Upper lobe of right lung (tissue), 1 donor: ENCODE measurements at regions not wholly inside any gene's neighbourhood (a gene's known extent, or its start where the extent isn't known, plus 50 kb on each side); places are given as distances from the start of the nearest gene placed in this dataset.

ENCODE experiments used
- ATAC-seq: fragments of 200-7000 bp; cut with Tn5 transposase; one replicate; pipeline ENCODE4 v1.9.1; 2020; ENCODE audit warnings: mild to moderate bottlenecking, moderate library complexity
- DNase-seq: peaks from one replicate; pipeline ENCODE4 v3.0.0-alpha.2; 2020
- H3K27ac ChIP-seq: fragments of 200-600 bp; one replicate; pipeline ENCODE4 v1.8.0; 2022
- H3K27me3 ChIP-seq: fragments of 200-600 bp; one replicate; pipeline ENCODE4 v1.8.0; 2022; ENCODE audit warnings: mild to moderate bottlenecking
- H3K36me3 ChIP-seq: fragments of 200-600 bp; one replicate; pipeline ENCODE4 v1.8.0; 2022
- H3K4me1 ChIP-seq: fragments of 200-600 bp; one replicate; pipeline ENCODE4 v1.8.0; 2022
- H3K4me3 ChIP-seq: fragments of 200-600 bp; one replicate; pipeline ENCODE4 v1.8.0; 2022; ENCODE audit warnings: mild to moderate bottlenecking
- H3K9me3 ChIP-seq: fragments of 200-600 bp; one replicate; pipeline ENCODE4 v1.8.0; 2022
- intact Hi-C: fragments of 100-400 bp; cut with DNase I; formaldehyde crosslinking; loops from one replicate; pipeline ENCODE4 v1.11.0; 2022
- TF ChIP-seq, protein P1 (sequence below): fragments of 200-600 bp; IDR thresholded peaks from one replicate; pipeline ENCODE4 v1.8.0; 2022; ENCODE audit warnings: antibody characterized with exemption
- donor health status: DM: no; HTN: yes; CAD: no; lungs with severe emphysema.

DNA sequence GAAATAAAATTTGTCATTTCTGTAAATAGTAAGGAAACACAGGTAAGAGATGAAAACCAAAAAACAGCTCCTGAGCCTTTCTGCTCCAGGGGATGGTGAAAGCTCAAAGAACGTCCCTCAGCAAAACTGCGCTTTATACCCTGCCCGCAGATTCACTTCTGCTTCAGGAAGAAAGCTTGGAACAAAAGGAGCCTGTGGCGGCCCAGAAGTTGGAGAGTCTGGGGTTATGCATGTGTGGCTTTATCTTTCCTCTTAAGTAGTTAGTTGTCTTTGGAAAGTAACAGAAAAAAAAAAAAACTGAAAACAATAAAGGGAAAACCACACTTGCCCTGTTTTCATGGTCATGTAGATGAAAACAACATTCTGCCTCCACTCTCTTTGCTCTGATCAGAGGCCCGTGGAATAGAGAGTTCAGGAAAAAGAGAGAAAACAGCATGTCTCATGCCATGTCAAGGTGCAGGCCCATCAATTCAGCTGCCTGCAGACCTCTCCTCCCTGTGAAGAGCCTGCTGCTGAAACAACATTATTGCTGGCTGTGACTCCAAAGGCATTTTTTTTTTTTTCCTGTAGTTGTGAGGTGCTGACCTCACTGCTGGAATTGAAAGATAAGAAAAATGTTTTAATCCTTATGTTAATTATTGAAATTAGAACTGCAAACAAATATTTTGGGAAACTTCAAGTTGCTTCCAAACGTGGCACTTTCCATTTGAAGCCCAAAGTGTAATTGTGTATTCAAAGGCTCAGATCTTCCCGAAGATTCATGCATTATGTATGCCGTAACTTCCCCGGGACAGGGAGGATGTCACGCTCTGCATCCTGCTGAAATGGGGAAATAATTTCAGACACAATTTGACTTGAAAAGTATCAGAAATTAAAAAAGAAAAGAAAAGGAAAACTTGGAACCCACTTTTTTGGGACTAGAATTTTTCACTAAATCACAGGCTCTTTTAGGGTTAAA is 108.4 kb upstream of the ZNF385D start:
- Histone ChIP-seq H3K4me1 (no peaks in the 10 kb centered on the region), H3K27ac (no peak overlapping the region), H3K36me3 (no peaks in the 10 kb centered on the region), H3K27me3 (no peaks in the 10 kb centered on the region), H3K4me3 (no peak overlapping the region), H3K9me3 (no peaks in the 10 kb centered on the region)
- DNase-seq (no peak), ATAC-seq (no peak)
- TF ChIP-seq, protein P1, sequence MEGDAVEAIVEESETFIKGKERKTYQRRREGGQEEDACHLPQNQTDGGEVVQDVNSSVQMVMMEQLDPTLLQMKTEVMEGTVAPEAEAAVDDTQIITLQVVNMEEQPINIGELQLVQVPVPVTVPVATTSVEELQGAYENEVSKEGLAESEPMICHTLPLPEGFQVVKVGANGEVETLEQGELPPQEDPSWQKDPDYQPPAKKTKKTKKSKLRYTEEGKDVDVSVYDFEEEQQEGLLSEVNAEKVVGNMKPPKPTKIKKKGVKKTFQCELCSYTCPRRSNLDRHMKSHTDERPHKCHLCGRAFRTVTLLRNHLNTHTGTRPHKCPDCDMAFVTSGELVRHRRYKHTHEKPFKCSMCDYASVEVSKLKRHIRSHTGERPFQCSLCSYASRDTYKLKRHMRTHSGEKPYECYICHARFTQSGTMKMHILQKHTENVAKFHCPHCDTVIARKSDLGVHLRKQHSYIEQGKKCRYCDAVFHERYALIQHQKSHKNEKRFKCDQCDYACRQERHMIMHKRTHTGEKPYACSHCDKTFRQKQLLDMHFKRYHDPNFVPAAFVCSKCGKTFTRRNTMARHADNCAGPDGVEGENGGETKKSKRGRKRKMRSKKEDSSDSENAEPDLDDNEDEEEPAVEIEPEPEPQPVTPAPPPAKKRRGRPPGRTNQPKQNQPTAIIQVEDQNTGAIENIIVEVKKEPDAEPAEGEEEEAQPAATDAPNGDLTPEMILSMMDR, result no peak
- intact Hi-C loops, result no loop called here

DNA sequence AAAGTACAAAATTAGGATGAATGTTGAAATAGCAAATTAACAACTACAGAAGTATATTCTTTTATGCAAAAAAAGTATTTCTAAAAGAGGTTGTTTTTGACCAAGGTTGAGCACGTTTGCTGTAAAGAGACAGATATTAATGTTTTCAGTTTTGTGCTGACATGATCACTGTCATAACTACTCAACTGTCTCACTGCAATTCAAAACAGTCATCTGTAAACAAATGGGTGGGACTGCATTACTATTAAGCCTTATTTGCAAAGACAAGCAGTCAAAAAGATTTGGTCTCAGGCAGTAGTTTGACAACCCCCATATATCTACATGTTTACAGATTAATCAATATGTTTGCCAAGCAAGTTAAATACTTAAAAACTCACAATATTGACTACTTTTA is 109.1 kb upstream of the ZNF385D start:
- intact Hi-C loops, result no loop called here
- ATAC-seq (no peak), DNase-seq (no peak)
- no peaks in the 10 kb centered on the region for H3K27me3 ChIP-seq
- no peaks in the 10 kb centered on the region for H3K36me3 ChIP-seq
- TF ChIP-seq, protein P1, result no peak
- H3K4me3 ChIP-seq, result no peak overlapping the region
- H3K27ac ChIP-seq, result no peak overlapping the region
- H3K9me3 ChIP-seq, result no peaks in the 10 kb centered on the region
- no peaks in the 10 kb centered on the region for H3K4me1 ChIP-seq

DNA sequence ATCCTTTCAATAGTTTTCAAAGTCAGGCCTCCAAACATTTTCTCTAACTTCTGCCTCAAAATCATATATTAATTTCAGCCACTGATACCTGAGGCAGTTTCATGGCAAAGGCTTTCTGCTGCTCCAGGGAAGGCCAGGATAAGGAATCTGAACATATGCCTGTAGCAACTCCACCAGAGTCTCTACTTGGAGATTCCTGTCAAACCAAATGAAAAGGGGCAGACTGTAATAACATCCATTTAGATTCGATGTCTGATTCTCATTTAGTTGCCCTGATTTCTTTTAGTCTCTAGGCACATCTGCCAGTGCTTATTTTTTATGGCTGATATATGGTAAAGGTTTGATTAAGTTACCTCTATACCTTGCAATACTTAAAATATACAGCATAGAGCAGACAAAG is 109.6 kb upstream of the ZNF385D start:
- Histone ChIP-seq H3K27me3 (no peaks in the 10 kb centered on the region), H3K9me3 (no peaks in the 10 kb centered on the region), H3K4me3 (no peak overlapping the region), H3K27ac (no peak overlapping the region), H3K36me3 (no peaks in the 10 kb centered on the region), H3K4me1 (no peaks in the 10 kb centered on the region)
- ATAC-seq, result no peak
- no peak for DNase-seq
- TF ChIP-seq, protein P1, result no peak
- intact Hi-C loops, result no loop called here

DNA sequence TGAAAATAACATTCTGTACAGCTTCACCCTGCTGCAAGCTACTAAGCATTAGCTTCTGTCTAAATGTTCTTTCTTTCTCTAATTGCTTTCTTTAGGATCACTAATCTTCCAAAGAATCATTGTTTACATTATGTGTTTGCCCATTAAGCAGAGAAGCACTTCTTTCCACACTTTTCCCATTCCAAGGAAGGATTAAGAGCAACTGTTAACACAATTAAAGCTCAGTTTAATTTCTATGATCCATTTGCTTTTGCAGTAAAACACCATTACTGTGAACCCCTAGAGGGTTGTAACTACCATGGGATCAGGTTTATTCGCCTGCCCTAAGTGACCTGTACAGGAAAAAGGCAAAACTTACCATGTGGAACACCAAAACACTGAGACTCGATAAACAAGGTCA is 125.8 kb upstream of the ZNF385D start:
- Histone ChIP-seq H3K27me3 (no peaks in the 10 kb centered on the region), H3K4me3 (no peak overlapping the region), H3K27ac (no peak overlapping the region), H3K36me3 (no peaks in the 10 kb centered on the region), H3K9me3 (no peaks in the 10 kb centered on the region), H3K4me1 (no peaks in the 10 kb centered on the region)
- intact Hi-C loops, result no loop called here
- ATAC-seq (no peak), DNase-seq (no peak)
- TF ChIP-seq, protein P1, result no peak

DNA sequence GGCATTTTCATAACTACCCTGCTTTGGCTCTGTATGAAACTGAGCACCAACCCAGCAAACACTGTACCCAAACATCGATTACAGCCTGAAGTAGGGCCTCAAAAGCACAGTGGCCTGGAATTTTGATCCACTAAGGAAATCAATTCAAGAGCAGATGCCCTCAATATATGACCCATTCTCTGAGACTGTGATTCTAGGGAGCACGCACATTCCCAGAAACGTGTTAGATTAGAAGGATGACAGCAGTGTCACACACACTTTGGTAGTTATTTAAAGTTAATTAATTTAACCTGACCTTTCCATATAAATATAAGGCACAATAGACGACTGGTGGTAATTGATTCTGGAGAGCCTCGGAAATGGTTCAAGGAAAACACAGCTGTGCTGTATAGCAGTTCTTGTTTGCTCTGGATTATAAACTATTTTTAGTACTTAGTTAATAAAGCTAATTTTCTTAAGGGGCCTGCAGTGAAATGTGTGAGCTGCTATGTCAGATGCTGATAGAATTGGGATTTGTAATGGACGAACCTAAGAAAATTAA is 126.3 kb upstream of the ZNF385D start:
- DNase-seq, result no peak
- H3K9me3 ChIP-seq, result no peaks in the 10 kb centered on the region
- no peaks in the 10 kb centered on the region for H3K36me3 ChIP-seq
- no peak for ATAC-seq
- H3K4me3 ChIP-seq, result no peak overlapping the region
- intact Hi-C loops, result no loop called here
- H3K27me3 ChIP-seq, result no peaks in the 10 kb centered on the region
- H3K27ac ChIP-seq, result no peak overlapping the region
- TF ChIP-seq, protein P1, result no peak
- no peaks in the 10 kb centered on the region for H3K4me1 ChIP-seq
